Astrocyte (in vitro differentiated cells and primary cell): ENCODE measurements at regions not wholly inside any gene's neighbourhood (a gene's known extent, or its start where the extent isn't known, plus 50 kb on each side); places are given as distances from the start of the nearest gene placed in this dataset.

Experiments
- CTCF ChIP-seq: IDR thresholded peaks from 2 replicates; pipeline ENCODE4 v1.5.1; 2011; ENCODE audit warnings: low read depth, mild to moderate bottlenecking, inconsistent platforms, low read length, moderate library complexity; ENCODE audit not compliant: insufficient read depth
- EZH2 ChIP-seq: IDR thresholded peaks from 2 replicates; pipeline ENCODE4 v1.6.1; 2012; ENCODE audit warnings: mild to moderate bottlenecking, low read length, inconsistent platforms; ENCODE audit not compliant: insufficient read depth

GRCh38 chr14:81974543-81974942 lies 440.9 kb upstream of the SEL1L start:
- TF ChIP-seq CTCF (no peak), EZH2 (no peak)
